Mesendoderm (in vitro differentiated cells): ENCODE measurements at regions not wholly inside any gene's neighbourhood (a gene's known extent, or its start where the extent isn't known, plus 50 kb on each side); places are given as distances from the start of the nearest gene placed in this dataset.

ENCODE experiments used
- DNase-seq: peaks from one replicate; pipeline ENCODE4 v3.0.0; 2013
- H2AK5ac ChIP-seq: 2 replicates; pipeline ENCODE4 v1.6.1; 2013; ENCODE audit warnings: low read length, inconsistent platforms
- H2BK120ac ChIP-seq: 2 replicates; pipeline ENCODE4 v1.6.1; 2013; ENCODE audit warnings: low read depth, mild to moderate bottlenecking, low read length, moderate library complexity, mixed read lengths
- H2BK15ac ChIP-seq: replicated peaks from 2 replicates; pipeline ENCODE4 v1.6.1; 2013; ENCODE audit warnings: low read depth, mild to moderate bottlenecking, moderate library complexity
- H2BK5ac ChIP-seq: 2 replicates; pipeline ENCODE4 v1.6.1; 2013; ENCODE audit warnings: low read length, inconsistent platforms
- H3K18ac ChIP-seq: 2 replicates; pipeline ENCODE4 v1.6.1; 2013; ENCODE audit warnings: mild to moderate bottlenecking, low read length, mixed read lengths
- H3K23ac ChIP-seq: one replicate; pipeline ENCODE4 v1.6.1; 2013; ENCODE audit warnings: low read length
- H3K27ac ChIP-seq: 2 replicates; pipeline ENCODE4 v1.5.1; 2013; ENCODE audit warnings: low read depth, mild to moderate bottlenecking, inconsistent platforms, low read length, moderate library complexity
- H3K27me3 ChIP-seq: 2 replicates; pipeline ENCODE4 v1.6.1; 2013; ENCODE audit warnings: low read length, control low read depth, mild to moderate bottlenecking, inconsistent platforms; ENCODE audit not compliant: insufficient read depth, poor library complexity
- H3K36me3 ChIP-seq: 2 replicates; pipeline ENCODE4 v1.6.1; 2013; ENCODE audit warnings: low read length, inconsistent platforms; ENCODE audit not compliant: control insufficient read depth, insufficient read depth
- H3K4ac ChIP-seq: one replicate; pipeline ENCODE4 v1.6.1; 2013; ENCODE audit warnings: low read depth, mild to moderate bottlenecking, low read length, moderate library complexity
- H3K4me1 ChIP-seq: 2 replicates; pipeline ENCODE4 v1.6.1; 2013; ENCODE audit warnings: low read depth, low read length, inconsistent platforms; ENCODE audit not compliant: control insufficient read depth
- H3K4me2 ChIP-seq: 2 replicates; pipeline ENCODE4 v1.6.1; 2013; ENCODE audit warnings: low read length
- H3K4me3 ChIP-seq: 2 replicates; pipeline ENCODE4 v1.5.1; 2013; ENCODE audit warnings: mild to moderate bottlenecking, low read length
- H3K56ac ChIP-seq: one replicate; pipeline ENCODE4 v1.6.1; 2013; ENCODE audit warnings: low read length
- H3K79me1 ChIP-seq: 2 replicates; pipeline ENCODE4 v1.6.1; 2013; ENCODE audit warnings: low read length, inconsistent platforms
- H3K79me2 ChIP-seq: 2 replicates; pipeline ENCODE4 v1.6.1; 2013; ENCODE audit warnings: mild to moderate bottlenecking, low read length; ENCODE audit not compliant: control insufficient read depth, insufficient read depth
- H3K9ac ChIP-seq: 2 replicates; pipeline ENCODE4 v1.6.1; 2013; ENCODE audit warnings: low read length, inconsistent platforms
- H4K5ac ChIP-seq: one replicate; pipeline ENCODE4 v1.6.1; 2013; ENCODE audit warnings: low read length
- H4K8ac ChIP-seq: one replicate; pipeline ENCODE4 v1.6.1; 2013; ENCODE audit warnings: low read depth, mild to moderate bottlenecking, control low read depth, low read length, moderate library complexity
- WGBS: extraction: QIAGEN DNeasy Blood & Tissue Kit; methylation state at CpG from one replicate; pipeline ENCODE4 v1.1.7; 2013; ENCODE audit warnings: low lambda C conversion rate, missing lambda C conversion rate; ENCODE audit not compliant: insufficient coverage; ENCODE audit errors: extremely low coverage; 5-methylcytosine and 5-hydroxymethylcytosine counted together

DNA sequence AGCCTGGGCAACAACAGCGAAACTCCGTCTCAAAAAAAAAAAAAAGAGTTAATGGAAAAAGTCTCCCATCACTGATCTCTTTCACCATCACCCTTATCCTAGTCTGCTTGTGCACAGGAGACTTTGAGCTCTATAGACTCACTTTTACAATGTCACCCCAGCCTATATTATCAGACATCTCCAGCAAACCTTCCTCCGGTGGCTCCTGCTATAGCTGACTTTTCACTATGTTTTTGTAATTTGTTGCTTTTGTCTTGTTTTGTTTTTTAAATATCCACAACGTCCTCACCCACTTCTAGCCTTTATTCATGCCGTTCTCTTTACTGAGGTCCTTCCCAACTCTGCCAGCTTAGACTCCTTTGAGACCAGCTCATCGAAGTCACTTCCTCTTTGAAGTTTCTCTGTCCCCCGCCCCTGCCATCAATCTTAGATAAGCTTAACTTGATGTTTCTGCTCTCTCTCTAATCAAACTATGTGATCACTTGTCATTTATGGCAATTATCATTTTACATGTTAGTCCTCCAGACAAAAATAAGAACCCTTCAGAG, 82.7 kb upstream of the CHD2 start:
- Histone ChIP-seq H3K56ac (peak overlapping the region; percentile 71), H2BK120ac (peak overlapping the region; percentile 73), H3K4me1 (peaks cover 19% of the 10 kb centered on the region), H3K4ac (no peak overlapping the region), H2BK5ac (no peak overlapping the region), H3K79me2 (no peaks in the 10 kb centered on the region), H4K8ac (peak overlapping the region; percentile 57), H3K9ac (no peak overlapping the region), H3K27me3 (no peaks in the 10 kb centered on the region), H3K79me1 (no peaks in the 10 kb centered on the region), H3K27ac (no peak overlapping the region), H3K23ac (no peak overlapping the region), H3K36me3 (no peaks in the 10 kb centered on the region), H2AK5ac (no peak overlapping the region), H3K4me3 (no peak overlapping the region), H3K4me2 (no peak overlapping the region), H3K18ac (peak overlapping the region; percentile 22), H4K5ac (no peak overlapping the region), H2BK15ac (peak overlapping the region; percentile 25)
- DNase-seq, result no peak
- WGBS, result no CpG with 5 or more reads among the region's 7 CpGs

- peak overlapping the region; percentile 3 for H4K8ac ChIP-seq
- peak overlapping the region; percentile 87 for H2BK15ac ChIP-seq
- H3K4me2 ChIP-seq, result no peak overlapping the region
- peak overlapping the region; percentile 82 for H3K56ac ChIP-seq
- no peaks in the 10 kb centered on the region for H3K27me3 ChIP-seq
- no peaks in the 10 kb centered on the region for H3K36me3 ChIP-seq
- WGBS, result 100% methylated on average over 4 of the region's 16 CpGs
- no peaks in the 10 kb centered on the region for H3K79me2 ChIP-seq
- H3K9ac ChIP-seq, result peak overlapping the region; percentile 67
- no peak overlapping the region for H2AK5ac ChIP-seq
- peak overlapping the region; percentile 73 for H2BK5ac ChIP-seq
- H2BK120ac ChIP-seq, result peak overlapping the region; percentile 89
- no peaks in the 10 kb centered on the region for H3K79me1 ChIP-seq
- no peak overlapping the region for H3K23ac ChIP-seq
- peaks cover 21% of the 10 kb centered on the region for H3K4me1 ChIP-seq
- H3K18ac ChIP-seq, result peak overlapping the region; percentile 43
- peak overlapping the region; percentile 7 for H3K27ac ChIP-seq
- no peak overlapping the region for H3K4me3 ChIP-seq
- peak overlapping the region; percentile 91 for H3K4ac ChIP-seq
- peak overlapping the region; percentile 54 for H4K5ac ChIP-seq
- DNase-seq, result peak; percentile 65
These were observed 81.4 kb upstream of the CHD2 start for GRCh38 chr15:92818651-92819277.

DNA sequence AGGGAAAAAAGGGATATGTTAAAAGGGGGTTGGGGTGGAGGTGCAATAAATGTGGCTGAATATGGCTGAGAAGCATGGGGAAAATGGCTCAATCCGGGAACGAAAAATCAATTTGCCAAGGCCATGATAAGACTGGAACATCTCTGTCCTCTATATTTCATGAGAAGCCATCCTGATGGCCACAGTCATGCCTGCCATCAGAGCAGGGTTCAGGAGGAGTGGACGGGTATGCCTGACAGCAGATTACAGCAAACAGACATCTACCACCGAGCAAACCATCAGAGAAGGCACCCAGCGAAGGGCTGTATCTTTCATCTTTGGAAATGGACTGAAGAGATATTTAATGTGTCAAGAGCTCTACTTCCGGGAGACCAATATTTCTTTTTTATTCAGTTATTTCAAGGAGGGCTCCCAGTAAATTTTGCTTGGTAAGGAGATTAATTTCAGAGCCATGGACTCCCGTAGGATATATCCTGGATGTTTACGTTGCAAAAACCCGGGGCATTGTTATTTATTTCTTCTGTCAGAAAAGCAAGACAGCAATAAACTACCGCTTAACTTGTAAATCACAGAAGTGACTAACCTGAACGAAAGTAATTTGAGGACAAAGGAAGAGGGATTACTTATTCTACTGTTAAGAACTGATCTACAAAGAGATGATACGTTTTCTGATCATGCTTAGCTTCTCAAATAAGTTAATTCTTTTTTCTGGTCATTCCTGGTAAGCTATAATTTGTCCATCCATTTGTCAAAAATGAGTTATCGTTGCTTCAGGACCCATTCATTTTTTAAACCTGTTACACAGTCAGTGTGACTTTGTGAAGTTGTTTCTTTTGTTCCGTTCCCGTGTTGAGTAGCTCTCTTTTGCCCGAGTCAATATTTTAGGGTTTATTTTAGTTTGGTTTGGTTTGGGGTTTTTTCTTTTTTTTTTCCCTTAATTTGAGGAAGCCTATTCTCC, 80.6 kb upstream of the CHD2 start:
- Histone ChIP-seq H4K8ac (peak overlapping the region; percentile 43), H3K36me3 (no peaks in the 10 kb centered on the region), H3K4me1 (peaks cover 21% of the 10 kb centered on the region), H3K79me2 (no peaks in the 10 kb centered on the region), H3K4ac (no peak overlapping the region), H3K23ac (no peak overlapping the region), H3K27me3 (no peaks in the 10 kb centered on the region), H3K27ac (peak overlapping the region; percentile 84), H3K9ac (peak overlapping the region; percentile 67), H3K79me1 (no peaks in the 10 kb centered on the region), H3K4me3 (no peak overlapping the region), H4K5ac (peak overlapping the region; percentile 54), H3K56ac (peak overlapping the region; percentile 82), H2BK120ac (peak overlapping the region; percentile 89), H2BK5ac (peak overlapping the region; percentile 73), H3K4me2 (no peak overlapping the region), H2AK5ac (no peak overlapping the region), H3K18ac (peak overlapping the region; percentile 80), H2BK15ac (peak overlapping the region; percentile 87)
- peak; percentile 25 for DNase-seq
- no CpG with 5 or more reads among the region's 16 CpGs for WGBS

GRCh38 chr15:92820236-92821021, 79.7 kb upstream of the CHD2 start:
- Histone ChIP-seq H3K9ac (peak overlapping the region; percentile 75), H2BK5ac (peak overlapping the region; percentile 18), H3K4me2 (peak overlapping the region; percentile 32), H3K79me1 (no peaks in the 10 kb centered on the region), H3K27me3 (no peaks in the 10 kb centered on the region), H3K27ac (peak overlapping the region; percentile 84), H3K36me3 (no peaks in the 10 kb centered on the region), H3K4me3 (no peak overlapping the region), H2BK15ac (peak overlapping the region; percentile 8), H3K18ac (peak overlapping the region; percentile 95), H3K56ac (peak overlapping the region; percentile 88), H4K8ac (no peak overlapping the region), H4K5ac (peak overlapping the region; percentile 77), H3K23ac (no peak overlapping the region), H3K4ac (peak overlapping the region; percentile 97), H3K4me1 (peaks cover 21% of the 10 kb centered on the region), H2BK120ac (peak overlapping the region; percentile 76), H2AK5ac (peak overlapping the region; percentile 59), H3K79me2 (no peaks in the 10 kb centered on the region)
- no CpG with 5 or more reads among the region's 36 CpGs for WGBS
- peak; percentile 97 for DNase-seq

DNA sequence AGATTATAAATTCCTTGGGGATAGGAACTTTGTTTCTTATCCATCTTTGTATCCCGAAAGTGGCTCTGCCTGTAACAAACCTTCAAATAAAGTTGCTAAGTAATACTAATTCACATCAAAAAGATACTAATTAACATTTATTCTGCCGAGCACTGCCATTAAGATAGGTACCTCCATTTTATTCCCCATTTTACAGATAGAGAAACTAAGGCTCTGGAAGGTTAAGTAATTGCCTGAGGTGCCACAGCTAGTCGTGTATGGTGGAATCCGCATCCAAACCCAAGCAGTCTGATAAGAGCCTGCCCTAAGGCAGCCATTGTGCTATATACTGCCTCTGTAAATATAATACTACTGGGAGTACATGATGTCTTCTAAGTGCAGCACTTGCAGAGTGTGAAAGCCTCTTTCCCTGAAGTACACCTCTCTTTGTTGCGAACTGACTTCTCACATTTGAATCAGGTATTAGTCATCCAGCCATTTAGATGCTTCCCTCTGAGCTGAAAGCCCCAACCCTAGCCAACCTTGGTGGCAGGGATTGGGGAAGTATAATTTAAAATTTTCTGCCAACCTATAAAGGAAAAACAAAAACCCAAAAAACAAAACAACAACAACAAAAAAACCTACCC, 78.5 kb upstream of the CHD2 start:
- Histone ChIP-seq H3K18ac (no peak overlapping the region), H3K4me1 (peaks cover 21% of the 10 kb centered on the region), H2BK120ac (peak overlapping the region; percentile 61), H3K56ac (peak overlapping the region; percentile 74), H3K79me2 (no peaks in the 10 kb centered on the region), H3K4me3 (no peak overlapping the region), H2AK5ac (no peak overlapping the region), H4K8ac (no peak overlapping the region), H3K9ac (no peak overlapping the region), H3K4me2 (no peak overlapping the region), H3K36me3 (no peaks in the 10 kb centered on the region), H3K27ac (peak overlapping the region; percentile 79), H3K79me1 (no peaks in the 10 kb centered on the region), H3K27me3 (no peaks in the 10 kb centered on the region), H3K23ac (no peak overlapping the region), H2BK5ac (no peak overlapping the region), H4K5ac (no peak overlapping the region), H2BK15ac (peak overlapping the region; percentile 98), H3K4ac (peak overlapping the region; percentile 62)
- peak; percentile 80 for DNase-seq
- WGBS, result no CpG with 5 or more reads among the region's 5 CpGs
